Right lobe of liver (tissue), 6 donors: ENCODE measurements at regions not wholly inside any gene's neighbourhood (a gene's known extent, or its start where the extent isn't known, plus 50 kb on each side); places are given as distances from the start of the nearest gene placed in this dataset.
"Not testable (repeated sequence)": the region's sequence is repeated elsewhere in the genome, so short reads cannot be mapped to it uniquely, and the experiment has no call there.

Source experiments
- ATAC-seq, 4 donors: fragments of 200-7000 bp; cut with Tn5 transposase; one replicate each; pipeline ENCODE4 v1.9.1; 2020; ENCODE audit warnings: mild to moderate bottlenecking in 4 of 4, moderate library complexity in 4 of 4
- DNase-seq, 3 donors: peaks; one replicate each; pipeline ENCODE4 v3.0.0-alpha.2; 2020
- H3K27ac ChIP-seq, 3 donors: fragments of 200-600 bp; one replicate each; pipeline ENCODE4 v1.8.0; 2022
- H3K27me3 ChIP-seq, 2 donors: fragments of 200-600 bp; one replicate each; pipeline ENCODE4 v1.8.0; 2022
- H3K36me3 ChIP-seq, 4 donors: fragments of 200-600 bp; sonication (generic) in 1 of 4; one replicate each; pipeline versions ENCODE4 v1.5.1 to v1.8.0; 2017 to 2022; ENCODE audit warnings: control low read depth in 1 of 4
- H3K4me1 ChIP-seq, 4 donors: fragments of 200-600 bp; sonication (generic) in 1 of 4; one replicate each; pipeline versions ENCODE4 v1.5.1 to v1.8.0; 2017 to 2022; ENCODE audit warnings: control low read depth in 1 of 4
- H3K4me3 ChIP-seq, 3 donors: fragments of 200-600 bp; one replicate each; pipeline ENCODE4 v1.8.0; 2022
- H3K9me3 ChIP-seq, 4 donors: fragments of 200-600 bp; sonication (generic) in 1 of 4; one replicate each; pipeline versions ENCODE4 v1.5.1 to v1.8.0; 2017 to 2022; ENCODE audit warnings: control low read depth in 1 of 4
- POLR2A ChIP-seq: fragments of 450-650 bp; IDR thresholded peaks from one replicate; pipeline ENCODE4 v1.6.1; 2017; ENCODE audit warnings: antibody characterized with exemption, mild to moderate bottlenecking
- WGBS: methylation state at CpG from one replicate; pipeline ENCODE4 v1.1.6; 2018; ENCODE audit warnings: low coverage, low lambda C conversion rate; ENCODE audit not compliant: insufficient coverage; ENCODE audit errors: missing lambda C conversion rate; 5-methylcytosine and 5-hydroxymethylcytosine counted together
- intact Hi-C, 2 donors: fragments of 100-400 bp; cut with DNase I; formaldehyde crosslinking; loops; one replicate each; pipeline versions ENCODE4 v1.11.2 to v1.14.1; 2022
- TF ChIP-seq, protein P1 (sequence below), 4 donors: fragments of 200-600 bp in 3 of 4; fragments of 450-650 bp in 1 of 4; IDR thresholded peaks; one replicate each; pipeline versions ENCODE4 v1.5.1 to v1.8.0; 2016 to 2022; ENCODE audit warnings: antibody characterized with exemption in 4 of 4, mild to moderate bottlenecking in 2 of 4
- donor health status: DM: no; HTN: yes; CAD: no.
- donor health status: DM: no; HTN: no; CAD: no.
- donor health status: DM: no; HTN: no; CAD: no.
- donor health status: DM: no; HTN: yes; CAD: no.
- donor health status: DM: no; HTN: yes; CAD: no.

DNA sequence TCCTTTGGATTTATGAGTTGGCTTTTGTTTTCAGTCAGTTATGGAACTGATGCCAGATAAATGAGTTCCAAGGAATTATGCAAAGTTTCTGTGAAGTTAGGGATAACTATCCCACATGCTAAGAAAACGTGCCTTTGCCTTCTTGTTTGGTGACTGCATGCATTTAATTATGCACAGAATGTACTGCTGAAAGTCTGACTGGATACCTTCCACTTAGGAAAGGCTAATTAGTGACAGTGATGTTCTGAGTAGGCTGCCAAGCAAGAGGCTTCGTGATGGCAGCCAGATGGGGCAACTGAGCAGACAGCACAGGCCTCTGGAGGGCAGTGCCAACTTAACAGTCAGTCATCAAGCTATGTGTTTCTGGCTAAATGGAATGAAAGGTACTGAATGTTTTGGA lies 289.9 kb downstream of the CD109 start:
- no peaks in the 10 kb centered on the region for H3K27me3 ChIP-seq
- WGBS: 18% methylated on average over 2 of the region's 2 CpGs
- no peaks in the 10 kb centered on the region for H3K4me1 ChIP-seq
- intact Hi-C loops: no loop called here
- no peaks in the 10 kb centered on the region for H3K36me3 ChIP-seq
- DNase-seq: no peak
- ATAC-seq: peak; percentile 43 to 78 (median 54)
- no peak overlapping the region for H3K27ac ChIP-seq
- TF ChIP-seq, protein P1, sequence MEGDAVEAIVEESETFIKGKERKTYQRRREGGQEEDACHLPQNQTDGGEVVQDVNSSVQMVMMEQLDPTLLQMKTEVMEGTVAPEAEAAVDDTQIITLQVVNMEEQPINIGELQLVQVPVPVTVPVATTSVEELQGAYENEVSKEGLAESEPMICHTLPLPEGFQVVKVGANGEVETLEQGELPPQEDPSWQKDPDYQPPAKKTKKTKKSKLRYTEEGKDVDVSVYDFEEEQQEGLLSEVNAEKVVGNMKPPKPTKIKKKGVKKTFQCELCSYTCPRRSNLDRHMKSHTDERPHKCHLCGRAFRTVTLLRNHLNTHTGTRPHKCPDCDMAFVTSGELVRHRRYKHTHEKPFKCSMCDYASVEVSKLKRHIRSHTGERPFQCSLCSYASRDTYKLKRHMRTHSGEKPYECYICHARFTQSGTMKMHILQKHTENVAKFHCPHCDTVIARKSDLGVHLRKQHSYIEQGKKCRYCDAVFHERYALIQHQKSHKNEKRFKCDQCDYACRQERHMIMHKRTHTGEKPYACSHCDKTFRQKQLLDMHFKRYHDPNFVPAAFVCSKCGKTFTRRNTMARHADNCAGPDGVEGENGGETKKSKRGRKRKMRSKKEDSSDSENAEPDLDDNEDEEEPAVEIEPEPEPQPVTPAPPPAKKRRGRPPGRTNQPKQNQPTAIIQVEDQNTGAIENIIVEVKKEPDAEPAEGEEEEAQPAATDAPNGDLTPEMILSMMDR (IDR thresholded peaks at IDR 0.05): peak; percentile 5 to 46 (median 27)
- no peak for TF ChIP-seq POLR2A
- no peaks in the 10 kb centered on the region for H3K9me3 ChIP-seq
- no peak overlapping the region for H3K4me3 ChIP-seq

DNA sequence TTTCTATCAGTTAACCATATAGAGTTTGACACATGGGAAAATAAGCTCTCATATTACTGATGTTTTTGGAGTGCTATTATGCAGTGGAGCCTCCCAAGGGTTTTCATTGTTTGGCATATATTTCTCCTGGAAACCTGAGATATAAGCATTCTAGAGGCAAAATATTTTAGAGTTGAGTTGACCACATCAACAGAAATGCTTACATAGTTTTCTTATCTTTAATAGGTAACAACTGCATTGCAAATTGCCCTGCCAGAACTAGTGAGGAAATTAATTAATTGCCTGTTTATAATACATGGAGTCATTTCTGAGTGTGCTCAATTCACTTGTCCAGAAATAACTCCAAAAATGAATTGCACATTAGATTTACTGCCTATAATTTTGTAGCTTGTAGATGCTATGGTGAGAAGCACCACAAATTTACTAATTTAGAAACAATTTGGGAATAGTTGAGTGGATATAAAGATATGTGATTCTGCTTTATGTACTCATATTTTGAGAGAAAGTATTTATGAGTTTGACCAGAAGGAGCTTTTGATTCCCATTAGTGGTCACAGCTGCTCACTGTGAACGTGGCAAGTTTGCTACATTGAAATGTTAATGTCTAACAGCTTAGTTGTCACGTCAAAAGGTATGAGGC lies 288.7 kb downstream of the CD109 start:
- Histone ChIP-seq H3K9me3 (no peaks in the 10 kb centered on the region), H3K27ac (no peak overlapping the region), H3K27me3 (no peaks in the 10 kb centered on the region), H3K4me1 (no peaks in the 10 kb centered on the region), H3K4me3 (no peak overlapping the region), H3K36me3 (no peaks in the 10 kb centered on the region)
- TF ChIP-seq, protein P1 (IDR thresholded peaks at IDR 0.05): no peak
- no peak for TF ChIP-seq POLR2A
- intact Hi-C loops: no loop called here
- 31% methylated on average over 2 of the region's 2 CpGs for WGBS
- no peak for ATAC-seq
- DNase-seq: no peak

DNA sequence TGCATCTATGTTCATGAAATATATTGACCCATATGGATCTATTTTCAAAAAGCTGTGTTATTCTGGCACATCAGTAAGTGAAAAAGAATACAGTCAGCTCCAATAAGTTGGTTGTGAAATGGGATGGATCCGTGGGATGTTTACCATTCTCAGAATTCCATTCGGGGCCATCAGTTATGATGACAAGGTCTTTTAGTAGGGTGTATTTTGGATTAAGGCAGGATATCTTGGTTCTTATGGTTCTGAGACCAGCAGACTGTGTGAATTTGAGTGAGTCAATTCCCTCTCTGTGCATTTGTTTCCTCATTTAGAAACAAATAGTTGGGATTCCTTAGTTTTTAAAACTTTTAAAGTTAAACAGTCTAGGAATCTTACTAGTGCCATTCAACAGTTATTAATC lies 287.4 kb downstream of the CD109 start:
- no peaks in the 10 kb centered on the region for H3K27me3 ChIP-seq
- no peaks in the 10 kb centered on the region for H3K4me1 ChIP-seq
- ATAC-seq: no peak
- no peaks in the 10 kb centered on the region for H3K36me3 ChIP-seq
- no peaks in the 10 kb centered on the region for H3K9me3 ChIP-seq
- TF ChIP-seq POLR2A: no peak
- TF ChIP-seq, protein P1 (IDR thresholded peaks at IDR 0.05): no peak
- whole genome bisulfite sequencing: 48% methylated on average over 2 of the region's 2 CpGs
- intact Hi-C loops: no loop called here
- H3K27ac ChIP-seq: no peak overlapping the region
- no peak for DNase-seq
- H3K4me3 ChIP-seq: no peak overlapping the region

- no peak overlapping the region for H3K27ac ChIP-seq
- no peak for ATAC-seq
- no peaks in the 10 kb centered on the region for H3K27me3 ChIP-seq
- no peak for TF ChIP-seq POLR2A
- TF ChIP-seq, protein P1 (IDR thresholded peaks at IDR 0.05): no peak
- H3K9me3 ChIP-seq: no peaks in the 10 kb centered on the region
- H3K4me3 ChIP-seq: no peak overlapping the region
- H3K36me3 ChIP-seq: no peaks in the 10 kb centered on the region
- no peak for DNase-seq
- intact Hi-C loops: no loop called here
- no peaks in the 10 kb centered on the region for H3K4me1 ChIP-seq
Measured at GRCh38 chr6:73980096-73980495, 284.1 kb downstream of the CD109 start.

DNA sequence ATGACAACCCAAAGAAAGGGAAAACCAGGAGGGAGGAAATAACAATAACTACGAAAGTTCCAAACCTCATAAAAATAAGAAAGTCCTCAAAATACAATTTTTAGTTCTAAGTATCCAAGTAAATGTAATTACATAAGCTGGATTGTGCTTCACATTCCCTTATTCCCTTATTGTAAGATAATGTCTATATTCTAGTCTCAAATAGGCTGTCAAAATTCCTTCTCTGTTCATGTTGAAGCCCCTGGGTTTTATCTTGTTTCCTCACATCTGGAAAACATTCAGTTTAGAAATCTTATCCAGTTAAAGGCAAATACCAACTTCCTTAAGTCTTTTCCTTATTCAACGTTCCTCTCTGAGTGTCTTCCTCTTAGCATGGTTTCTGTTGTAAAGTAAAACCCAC lies 282.3 kb downstream of the CD109 start:
- WGBS: 31% methylated on average over 2 of the region's 2 CpGs
- no peak overlapping the region for H3K4me3 ChIP-seq
- no peaks in the 10 kb centered on the region for H3K36me3 ChIP-seq
- DNase-seq: no peak
- ATAC-seq: no peak
- no peaks in the 10 kb centered on the region for H3K4me1 ChIP-seq
- H3K27me3 ChIP-seq: no peaks in the 10 kb centered on the region
- intact Hi-C loops: no loop called here
- TF ChIP-seq, protein P1 (IDR thresholded peaks at IDR 0.05): no peak
- TF ChIP-seq POLR2A: no peak
- no peak overlapping the region for H3K27ac ChIP-seq
- H3K9me3 ChIP-seq: no peaks in the 10 kb centered on the region

DNA sequence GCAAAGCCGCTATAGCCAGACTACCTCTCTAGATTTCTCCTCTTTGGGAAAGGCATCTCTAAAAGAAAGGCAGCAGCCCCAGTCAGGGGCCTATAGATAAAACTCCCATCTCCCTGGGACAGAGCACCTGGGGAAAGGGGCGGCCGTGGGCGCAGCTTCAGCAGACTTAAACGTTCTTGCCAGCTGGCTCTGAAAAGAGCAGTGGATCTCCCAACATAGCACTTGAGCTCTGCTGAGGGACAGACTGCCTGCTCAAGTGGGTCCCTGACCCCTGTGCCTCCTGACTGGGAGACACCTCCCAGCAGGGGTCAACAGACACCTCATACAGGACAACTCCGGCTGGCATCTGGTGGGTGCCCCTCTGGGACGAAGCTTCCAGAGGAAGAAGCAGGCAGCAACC lies 276.5 kb downstream of the CD109 start:
- H3K4me3 ChIP-seq, H3K36me3 ChIP-seq, intact Hi-C loops, H3K9me3 ChIP-seq, DNase-seq, H3K27ac ChIP-seq, H3K4me1 ChIP-seq, H3K27me3 ChIP-seq, ATAC-seq: not testable (repeated sequence)
- 67% methylated on average over 1 of the region's 7 CpGs for WGBS
